NB4 (cell line): ENCODE measurements at regions not wholly inside any gene's neighbourhood (a gene's known extent, or its start where the extent isn't known, plus 50 kb on each side); places are given as distances from the start of the nearest gene placed in this dataset.

Experiments used
- POLR2A ChIP-seq: IDR thresholded peaks from 2 replicates; pipeline ENCODE4 v1.6.1; 2011; ENCODE audit warnings: mild to moderate bottlenecking; ENCODE audit not compliant: insufficient read length; ENCODE audit errors: extremely low read depth
- TF ChIP-seq, protein P1 (sequence below): IDR thresholded peaks from one replicate; pipeline ENCODE4 v1.5.1; 2012; ENCODE audit warnings: low read depth, low read length
- TF ChIP-seq, protein P2 (sequence below): IDR thresholded peaks from 2 replicates; pipeline ENCODE4 v1.6.1; 2011; ENCODE audit warnings: low read depth, low read length

DNA sequence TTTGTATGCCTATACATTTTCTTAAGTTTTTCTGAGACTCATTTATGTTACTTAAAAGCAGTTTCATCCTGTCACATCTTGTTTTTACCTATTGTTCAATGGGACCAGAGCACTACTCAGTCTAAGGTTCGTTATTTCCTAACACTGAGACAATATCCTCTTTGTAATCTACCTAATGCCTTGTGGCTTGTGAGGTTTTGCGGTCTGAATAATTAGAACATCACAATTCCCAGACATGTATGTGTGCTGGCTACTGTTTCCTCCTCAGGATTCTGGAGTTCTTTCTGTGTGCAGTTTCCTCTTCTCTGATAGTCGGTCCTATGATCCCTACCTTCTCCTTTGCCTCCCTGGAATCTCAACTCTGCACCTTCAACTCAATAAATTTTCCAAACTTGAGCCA, 620.2 kb downstream of the ANKRD7 start:
- TF ChIP-seq, protein P1, sequence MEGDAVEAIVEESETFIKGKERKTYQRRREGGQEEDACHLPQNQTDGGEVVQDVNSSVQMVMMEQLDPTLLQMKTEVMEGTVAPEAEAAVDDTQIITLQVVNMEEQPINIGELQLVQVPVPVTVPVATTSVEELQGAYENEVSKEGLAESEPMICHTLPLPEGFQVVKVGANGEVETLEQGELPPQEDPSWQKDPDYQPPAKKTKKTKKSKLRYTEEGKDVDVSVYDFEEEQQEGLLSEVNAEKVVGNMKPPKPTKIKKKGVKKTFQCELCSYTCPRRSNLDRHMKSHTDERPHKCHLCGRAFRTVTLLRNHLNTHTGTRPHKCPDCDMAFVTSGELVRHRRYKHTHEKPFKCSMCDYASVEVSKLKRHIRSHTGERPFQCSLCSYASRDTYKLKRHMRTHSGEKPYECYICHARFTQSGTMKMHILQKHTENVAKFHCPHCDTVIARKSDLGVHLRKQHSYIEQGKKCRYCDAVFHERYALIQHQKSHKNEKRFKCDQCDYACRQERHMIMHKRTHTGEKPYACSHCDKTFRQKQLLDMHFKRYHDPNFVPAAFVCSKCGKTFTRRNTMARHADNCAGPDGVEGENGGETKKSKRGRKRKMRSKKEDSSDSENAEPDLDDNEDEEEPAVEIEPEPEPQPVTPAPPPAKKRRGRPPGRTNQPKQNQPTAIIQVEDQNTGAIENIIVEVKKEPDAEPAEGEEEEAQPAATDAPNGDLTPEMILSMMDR: no peak
- TF ChIP-seq POLR2A: no peak
- TF ChIP-seq, protein P2, sequence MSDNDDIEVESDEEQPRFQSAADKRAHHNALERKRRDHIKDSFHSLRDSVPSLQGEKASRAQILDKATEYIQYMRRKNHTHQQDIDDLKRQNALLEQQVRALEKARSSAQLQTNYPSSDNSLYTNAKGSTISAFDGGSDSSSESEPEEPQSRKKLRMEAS: no peak
